ENCODE measurements at regions not wholly inside any gene's neighbourhood (a gene's known extent, or its start where the extent isn't known, plus 50 kb on each side); places are given as distances from the start of the nearest gene placed in this dataset.
"Not testable (repeated sequence)": the region's sequence is repeated elsewhere in the genome, so short reads cannot be mapped to it uniquely, and the experiment has no call there.

DNA sequence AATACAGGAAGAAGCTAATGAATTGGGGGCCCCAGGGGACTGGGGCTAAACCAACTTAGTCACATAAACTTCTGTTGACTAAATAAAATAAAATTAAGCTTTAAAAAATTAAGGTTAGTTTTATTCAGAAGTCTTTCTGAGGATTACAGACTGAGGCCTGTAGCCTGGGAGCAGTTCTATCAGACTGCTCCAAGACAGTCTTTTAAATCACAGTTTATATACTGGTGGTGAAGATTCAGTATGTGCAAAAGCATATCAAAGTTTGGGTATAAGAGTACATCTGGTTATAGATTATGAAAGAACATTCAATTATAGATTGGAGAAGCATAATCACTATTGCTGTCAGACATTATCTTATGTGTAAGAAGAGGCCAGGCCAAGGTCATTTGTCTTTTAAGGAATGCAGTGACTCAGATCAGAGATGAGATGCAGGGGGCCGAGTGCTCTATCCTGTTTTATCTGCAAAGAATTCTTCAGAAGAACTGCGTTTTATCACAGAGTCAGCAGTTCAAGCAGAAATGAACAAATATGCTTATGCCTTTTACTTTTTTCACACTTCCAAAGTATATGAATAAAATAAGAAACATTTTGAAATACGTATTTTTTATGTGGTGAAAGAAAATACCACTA is 109.4 kb downstream of the PDHA2 start:
- H2AK5ac ChIP-seq (ENCODE audit: low read length) = no peak overlapping the region
- H3K4ac ChIP-seq (ENCODE audit: low read depth, low read length) = no peak overlapping the region
- H4K5ac ChIP-seq (ENCODE audit: low read length) = no peak overlapping the region
- H2BK15ac ChIP-seq (replicated peaks; ENCODE audit: low read depth) = peak overlapping the region; percentile 57
- H3K79me2 ChIP-seq (ENCODE audit: control insufficient read depth, insufficient read depth, low read length) = no peaks in the 10 kb centered on the region
- DNase-seq = peak; percentile 46
- WGBS (ENCODE audit: extremely low coverage, insufficient coverage, low lambda C conversion rate) = no CpG with 5 or more reads among the region's 3 CpGs
- H3K36me3 ChIP-seq (ENCODE audit: control insufficient read depth, insufficient read depth, low read length) = no peaks in the 10 kb centered on the region
- H3K79me1 ChIP-seq (ENCODE audit: low read length) = no peaks in the 10 kb centered on the region
- H3K27me3 ChIP-seq (ENCODE audit: insufficient read depth, low read length, poor library complexity) = no peaks in the 10 kb centered on the region
- H3K4me2 ChIP-seq (ENCODE audit: low read length) = no peak overlapping the region
- H2BK5ac ChIP-seq (ENCODE audit: low read length) = no peak overlapping the region
- no peak overlapping the region for H3K18ac ChIP-seq (ENCODE audit: low read length)
- no peak overlapping the region for H2BK120ac ChIP-seq (ENCODE audit: low read depth, low read length)
- H4K8ac ChIP-seq (ENCODE audit: low read depth, low read length) = no peak overlapping the region
- no peak overlapping the region for H3K23ac ChIP-seq (ENCODE audit: low read length)
- no peak overlapping the region for H3K4me3 ChIP-seq (ENCODE audit: low read length)
- no peak overlapping the region for H3K27ac ChIP-seq (ENCODE audit: low read depth, low read length)
- H3K4me1 ChIP-seq (ENCODE audit: control insufficient read depth, low read depth, low read length) = no peaks in the 10 kb centered on the region
- H3K9ac ChIP-seq (ENCODE audit: low read length) = no peak overlapping the region
- no peak overlapping the region for H3K56ac ChIP-seq (ENCODE audit: low read length)

DNA sequence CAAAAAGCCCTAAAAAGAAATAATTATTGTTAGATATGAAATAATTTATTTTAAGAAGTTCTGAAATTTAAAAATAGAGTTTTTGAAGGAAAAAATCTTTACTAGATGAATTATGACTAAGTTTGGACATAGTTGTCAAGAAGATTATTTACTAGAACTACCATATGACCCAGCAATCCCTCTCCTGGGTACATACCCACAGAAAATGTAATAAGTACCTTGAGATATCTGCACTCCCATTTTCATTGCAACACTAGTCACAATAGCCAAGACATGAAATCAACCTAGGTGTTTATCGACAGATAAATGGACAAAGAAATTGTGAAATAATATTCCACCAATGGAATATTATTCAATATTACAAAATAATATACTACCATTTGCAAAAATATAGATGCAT is 109.9 kb downstream of the PDHA2 start:
- no peak for DNase-seq
- H3K27ac ChIP-seq (ENCODE audit: low read depth, low read length) = no peak overlapping the region
- no peak overlapping the region for H3K23ac ChIP-seq (ENCODE audit: low read length)
- H3K79me1 ChIP-seq (ENCODE audit: low read length) = no peaks in the 10 kb centered on the region
- H2BK120ac ChIP-seq (ENCODE audit: low read depth, low read length) = no peak overlapping the region
- H3K9ac ChIP-seq (ENCODE audit: low read length) = no peak overlapping the region
- H2BK5ac ChIP-seq (ENCODE audit: low read length) = no peak overlapping the region
- no peak overlapping the region for H3K4me2 ChIP-seq (ENCODE audit: low read length)
- H3K56ac ChIP-seq (ENCODE audit: low read length) = no peak overlapping the region
- H2AK5ac ChIP-seq (ENCODE audit: low read length) = no peak overlapping the region
- WGBS (ENCODE audit: extremely low coverage, insufficient coverage, low lambda C conversion rate) = no CpG with 5 or more reads among the region's 1 CpG
- no peak overlapping the region for H3K4me3 ChIP-seq (ENCODE audit: low read length)
- H3K27me3 ChIP-seq (ENCODE audit: insufficient read depth, low read length, poor library complexity) = no peaks in the 10 kb centered on the region
- no peak overlapping the region for H4K5ac ChIP-seq (ENCODE audit: low read length)
- H3K4me1 ChIP-seq (ENCODE audit: control insufficient read depth, low read depth, low read length) = no peaks in the 10 kb centered on the region
- no peak overlapping the region for H2BK15ac ChIP-seq (replicated peaks; ENCODE audit: low read depth)
- no peak overlapping the region for H3K18ac ChIP-seq (ENCODE audit: low read length)
- H3K4ac ChIP-seq (ENCODE audit: low read depth, low read length) = no peak overlapping the region
- H4K8ac ChIP-seq (ENCODE audit: low read depth, low read length) = no peak overlapping the region
- no peaks in the 10 kb centered on the region for H3K36me3 ChIP-seq (ENCODE audit: control insufficient read depth, insufficient read depth, low read length)
- no peaks in the 10 kb centered on the region for H3K79me2 ChIP-seq (ENCODE audit: control insufficient read depth, insufficient read depth, low read length)

GRCh38 chr4:95952538-95952937 is 112.6 kb downstream of the PDHA2 start:
- H3K23ac ChIP-seq (ENCODE audit: low read length); H3K27me3 ChIP-seq (ENCODE audit: insufficient read depth, low read length, poor library complexity); H2BK5ac ChIP-seq (ENCODE audit: low read length); H3K79me2 ChIP-seq (ENCODE audit: control insufficient read depth, insufficient read depth, low read length); H2BK120ac ChIP-seq (ENCODE audit: low read depth, low read length); H3K18ac ChIP-seq (ENCODE audit: low read length); H3K36me3 ChIP-seq (ENCODE audit: control insufficient read depth, insufficient read depth, low read length); H3K4me2 ChIP-seq (ENCODE audit: low read length); H4K5ac ChIP-seq (ENCODE audit: low read length); H3K4ac ChIP-seq (ENCODE audit: low read depth, low read length); H3K56ac ChIP-seq (ENCODE audit: low read length); H2AK5ac ChIP-seq (ENCODE audit: low read length); H3K27ac ChIP-seq (ENCODE audit: low read depth, low read length); H4K8ac ChIP-seq (ENCODE audit: low read depth, low read length); H3K79me1 ChIP-seq (ENCODE audit: low read length); H2BK15ac ChIP-seq (replicated peaks; ENCODE audit: low read depth); H3K9ac ChIP-seq (ENCODE audit: low read length); H3K4me3 ChIP-seq (ENCODE audit: low read length); H3K4me1 ChIP-seq (ENCODE audit: control insufficient read depth, low read depth, low read length): not testable (repeated sequence)
- peak; percentile 19 for DNase-seq
- WGBS (ENCODE audit: extremely low coverage, insufficient coverage, low lambda C conversion rate) = no CpG with 5 or more reads among the region's 2 CpGs

- H4K8ac ChIP-seq (ENCODE audit: low read depth, low read length) = no peak overlapping the region
- no CpG with 5 or more reads among the region's 1 CpG for WGBS (ENCODE audit: extremely low coverage, insufficient coverage, low lambda C conversion rate)
These were observed 116.2 kb downstream of the PDHA2 start for GRCh38 chr4:95956094-95956493.

DNA sequence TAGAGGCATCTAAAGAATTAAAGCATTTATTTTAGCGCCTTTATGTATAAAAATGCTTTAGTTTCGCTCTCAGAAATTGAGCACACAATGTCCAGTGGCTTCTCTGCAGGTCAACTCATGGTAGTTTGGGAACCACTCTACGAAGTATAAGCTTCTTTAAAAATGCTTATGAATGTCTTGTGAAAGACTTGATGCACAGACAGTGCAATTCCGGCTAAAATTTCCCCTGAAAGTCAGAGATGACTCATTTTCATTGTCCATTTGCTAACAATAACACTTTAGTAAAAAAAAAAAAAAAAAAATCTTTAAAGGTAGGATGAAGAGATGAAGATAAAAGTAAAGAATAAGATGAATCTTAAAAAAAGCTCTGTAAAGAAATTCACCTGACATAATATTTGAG is 117.2 kb downstream of the PDHA2 start:
- Histone ChIP-seq H3K27me3 (ENCODE audit: insufficient read depth, low read length, poor library complexity) (no peaks in the 10 kb centered on the region), H3K18ac (ENCODE audit: low read length) (no peak overlapping the region), H3K27ac (ENCODE audit: low read depth, low read length) (no peak overlapping the region), H2BK5ac (ENCODE audit: low read length) (no peak overlapping the region), H2BK15ac (replicated peaks; ENCODE audit: low read depth) (no peak overlapping the region), H3K9ac (ENCODE audit: low read length) (no peak overlapping the region), H2BK120ac (ENCODE audit: low read depth, low read length) (no peak overlapping the region), H3K4ac (ENCODE audit: low read depth, low read length) (no peak overlapping the region), H3K23ac (ENCODE audit: low read length) (no peak overlapping the region), H3K79me1 (ENCODE audit: low read length) (no peaks in the 10 kb centered on the region), H4K5ac (ENCODE audit: low read length) (no peak overlapping the region), H4K8ac (ENCODE audit: low read depth, low read length) (no peak overlapping the region), H3K4me3 (ENCODE audit: low read length) (no peak overlapping the region), H3K79me2 (ENCODE audit: control insufficient read depth, insufficient read depth, low read length) (no peaks in the 10 kb centered on the region), H3K4me2 (ENCODE audit: low read length) (no peak overlapping the region), H3K4me1 (ENCODE audit: control insufficient read depth, low read depth, low read length) (no peaks in the 10 kb centered on the region), H3K36me3 (ENCODE audit: control insufficient read depth, insufficient read depth, low read length) (no peaks in the 10 kb centered on the region), H3K56ac (ENCODE audit: low read length) (no peak overlapping the region), H2AK5ac (ENCODE audit: low read length) (no peak overlapping the region)
- no CpG with 5 or more reads among the region's 4 CpGs for WGBS (ENCODE audit: extremely low coverage, insufficient coverage, low lambda C conversion rate)
- no peak for DNase-seq

More at GRCh38 chr4:95956094-95956493, 116.2 kb downstream of the PDHA2 start:
- Histone ChIP-seq H2BK120ac (ENCODE audit: low read depth, low read length) (no peak overlapping the region), H3K4ac (ENCODE audit: low read depth, low read length) (no peak overlapping the region), H3K27me3 (ENCODE audit: insufficient read depth, low read length, poor library complexity) (no peaks in the 10 kb centered on the region), H3K79me2 (ENCODE audit: control insufficient read depth, insufficient read depth, low read length) (no peaks in the 10 kb centered on the region), H2BK15ac (replicated peaks; ENCODE audit: low read depth) (no peak overlapping the region), H2BK5ac (ENCODE audit: low read length) (no peak overlapping the region), H3K79me1 (ENCODE audit: low read length) (no peaks in the 10 kb centered on the region), H3K9ac (ENCODE audit: low read length) (no peak overlapping the region), H3K4me1 (ENCODE audit: control insufficient read depth, low read depth, low read length) (no peaks in the 10 kb centered on the region), H3K27ac (ENCODE audit: low read depth, low read length) (no peak overlapping the region), H3K36me3 (ENCODE audit: control insufficient read depth, insufficient read depth, low read length) (no peaks in the 10 kb centered on the region), H4K5ac (ENCODE audit: low read length) (no peak overlapping the region), H2AK5ac (ENCODE audit: low read length) (no peak overlapping the region), H3K4me3 (ENCODE audit: low read length) (no peak overlapping the region), H3K18ac (ENCODE audit: low read length) (no peak overlapping the region), H3K56ac (ENCODE audit: low read length) (no peak overlapping the region), H3K23ac (ENCODE audit: low read length) (no peak overlapping the region), H3K4me2 (ENCODE audit: low read length) (no peak overlapping the region)
- DNase-seq = no peak

GRCh38 chr4:95957759-95958158 is 117.9 kb downstream of the PDHA2 start:
- H3K56ac ChIP-seq (ENCODE audit: low read length) = no peak overlapping the region
- H3K27ac ChIP-seq (ENCODE audit: low read depth, low read length) = no peak overlapping the region
- H2BK15ac ChIP-seq (replicated peaks; ENCODE audit: low read depth) = no peak overlapping the region
- H2BK5ac ChIP-seq (ENCODE audit: low read length) = no peak overlapping the region
- no peak overlapping the region for H4K8ac ChIP-seq (ENCODE audit: low read depth, low read length)
- no peak overlapping the region for H2AK5ac ChIP-seq (ENCODE audit: low read length)
- H3K27me3 ChIP-seq (ENCODE audit: insufficient read depth, low read length, poor library complexity) = no peaks in the 10 kb centered on the region
- no CpG with 5 or more reads among the region's 3 CpGs for WGBS (ENCODE audit: extremely low coverage, insufficient coverage, low lambda C conversion rate)
- no peak overlapping the region for H3K4ac ChIP-seq (ENCODE audit: low read depth, low read length)
- H3K4me1 ChIP-seq (ENCODE audit: control insufficient read depth, low read depth, low read length) = no peaks in the 10 kb centered on the region
- no peak overlapping the region for H3K4me3 ChIP-seq (ENCODE audit: low read length)
- DNase-seq = no peak
- H3K4me2 ChIP-seq (ENCODE audit: low read length) = no peak overlapping the region
- H3K9ac ChIP-seq (ENCODE audit: low read length) = no peak overlapping the region
- no peak overlapping the region for H4K5ac ChIP-seq (ENCODE audit: low read length)
- H2BK120ac ChIP-seq (ENCODE audit: low read depth, low read length) = no peak overlapping the region
- H3K23ac ChIP-seq (ENCODE audit: low read length) = no peak overlapping the region
- H3K36me3 ChIP-seq (ENCODE audit: control insufficient read depth, insufficient read depth, low read length) = no peaks in the 10 kb centered on the region
- no peak overlapping the region for H3K18ac ChIP-seq (ENCODE audit: low read length)
- no peaks in the 10 kb centered on the region for H3K79me1 ChIP-seq (ENCODE audit: low read length)
- H3K79me2 ChIP-seq (ENCODE audit: control insufficient read depth, insufficient read depth, low read length) = no peaks in the 10 kb centered on the region
